ENCODE measurements at regions not wholly inside any gene's neighbourhood (a gene's known extent, or its start where the extent isn't known, plus 50 kb on each side); places are given as distances from the start of the nearest gene placed in this dataset.

DNA sequence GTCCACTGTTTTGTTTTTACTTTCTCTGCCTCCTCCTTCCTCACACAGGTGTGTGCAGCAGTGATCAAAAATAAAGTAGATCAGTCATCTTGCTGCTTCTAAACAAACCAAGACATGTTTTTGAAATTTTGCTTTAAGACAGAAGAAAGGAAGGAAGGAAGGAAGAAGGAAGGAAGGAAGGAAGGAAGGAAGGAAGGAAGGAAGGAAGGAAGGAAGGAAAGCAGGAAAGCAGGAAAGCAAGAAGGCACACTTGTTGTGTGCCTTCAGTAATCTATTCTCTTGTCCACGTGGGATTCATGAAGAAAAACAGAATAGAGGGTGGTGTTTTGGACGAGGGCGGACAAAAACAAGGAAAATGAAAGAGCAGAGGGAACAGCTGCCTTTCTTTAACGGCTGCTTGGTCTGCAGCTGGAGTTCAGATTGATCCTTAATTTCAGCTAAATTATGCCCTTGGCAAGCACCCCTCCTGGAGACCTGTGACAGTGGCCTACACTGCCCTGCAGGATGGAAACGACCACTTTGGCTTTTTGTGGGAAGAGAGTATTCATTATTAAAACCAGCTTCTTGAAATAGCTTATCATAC, 188.5 kb upstream of the IRX3 start:
- no peaks in the 10 kb centered on the region for H3K27me3 Mint-ChIP-seq
- no peaks in the 10 kb centered on the region for H3K36me3 Mint-ChIP-seq (ENCODE audit: low read depth)
- no peak for DNase-seq
- POLR2A ChIA-PET = no interaction called here
- no peak for ATAC-seq
- no peak overlapping the region for H3K27ac Mint-ChIP-seq
- intact Hi-C loops (cut with DNase I, micrococcal nuclease) = no loop called here
- H3K4me3 Mint-ChIP-seq = no peak overlapping the region
- H3K4me1 Mint-ChIP-seq = no peaks in the 10 kb centered on the region
- no peaks in the 10 kb centered on the region for H3K9me3 Mint-ChIP-seq (ENCODE audit: low read depth)
- CTCF ChIA-PET = interaction anchor here (0.6 kb wide), 1 partner anchor 660 kb away, joined by 3 read pairs; no protein-coding TSS in a partner anchor

DNA sequence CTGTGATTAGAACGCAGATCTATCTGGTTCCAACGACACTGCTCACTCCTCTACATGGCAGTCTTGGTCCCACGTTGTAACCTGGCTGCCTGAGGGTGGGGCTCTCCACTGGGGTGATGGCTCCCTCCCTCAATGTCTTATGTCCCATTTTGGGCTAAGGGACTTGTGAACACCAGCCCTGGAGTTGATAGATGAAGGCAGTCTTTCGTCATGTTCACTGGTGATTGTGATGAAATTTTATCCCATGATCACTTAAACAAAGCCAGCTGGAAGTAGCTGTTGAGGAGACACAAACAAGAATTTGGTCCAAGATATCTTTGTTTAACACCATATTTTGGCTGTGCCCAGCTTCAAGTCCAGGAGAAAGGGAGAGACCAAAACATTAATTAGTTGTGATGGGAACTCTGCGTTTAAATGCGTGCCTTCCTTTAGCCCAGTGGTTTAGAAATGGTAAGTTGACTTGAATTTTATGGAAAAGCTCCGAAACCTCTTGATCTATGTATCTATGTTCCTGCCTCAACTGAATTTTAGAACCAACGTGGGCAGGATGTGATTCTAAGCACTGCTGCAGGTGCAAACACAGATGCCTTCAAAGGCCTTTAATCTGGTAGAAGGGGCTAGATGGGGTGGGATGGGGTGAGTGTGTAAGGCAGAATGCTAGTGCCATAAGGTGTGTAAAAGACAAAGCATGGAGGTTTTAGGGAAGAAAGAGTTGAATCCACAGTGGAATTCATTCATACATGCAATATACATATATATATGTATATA, 186.8 kb upstream of the IRX3 start:
- intact Hi-C loops (cut with DNase I, micrococcal nuclease) = no loop called here
- Mint-ChIP-seq H3K27me3 (no peaks in the 10 kb centered on the region), H3K36me3 (ENCODE audit: low read depth) (no peaks in the 10 kb centered on the region), H3K27ac (no peak overlapping the region), H3K4me1 (no peaks in the 10 kb centered on the region), H3K9me3 (ENCODE audit: low read depth) (no peaks in the 10 kb centered on the region), H3K4me3 (no peak overlapping the region)
- DNase-seq = no peak
- ChIA-PET CTCF (no interaction called here), POLR2A (no interaction called here)
- no peak for ATAC-seq

DNA sequence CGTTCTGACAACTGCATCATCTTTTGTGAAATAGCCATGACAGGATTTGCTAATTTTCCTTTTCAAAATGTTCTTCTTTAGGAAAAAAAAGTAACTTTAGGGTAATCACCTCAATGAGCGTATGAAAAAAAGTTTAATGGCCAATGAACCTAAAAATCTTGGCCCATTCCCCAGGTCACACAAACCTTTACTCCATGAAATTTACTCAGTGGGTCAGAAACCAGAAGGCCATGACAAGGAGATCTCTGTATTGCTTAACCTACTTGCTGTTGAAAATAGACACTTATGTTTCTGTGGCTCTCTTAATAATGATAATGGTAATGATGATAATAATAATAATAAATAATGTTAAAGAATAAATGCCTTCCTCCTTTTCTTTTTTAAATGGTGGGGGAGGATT, 180.8 kb upstream of the IRX3 start:
- intact Hi-C loops (cut with DNase I, micrococcal nuclease) = no loop called here
- H3K4me1 Mint-ChIP-seq = no peaks in the 10 kb centered on the region
- H3K27me3 Mint-ChIP-seq = no peaks in the 10 kb centered on the region
- CTCF ChIA-PET = no interaction called here
- H3K9me3 Mint-ChIP-seq (ENCODE audit: low read depth) = peaks cover 20% of the 10 kb centered on the region
- no peaks in the 10 kb centered on the region for H3K36me3 Mint-ChIP-seq (ENCODE audit: low read depth)
- ATAC-seq (no peak), DNase-seq (no peak)
- H3K27ac Mint-ChIP-seq = no peak overlapping the region
- POLR2A ChIA-PET = no interaction called here
- H3K4me3 Mint-ChIP-seq = no peak overlapping the region

DNA sequence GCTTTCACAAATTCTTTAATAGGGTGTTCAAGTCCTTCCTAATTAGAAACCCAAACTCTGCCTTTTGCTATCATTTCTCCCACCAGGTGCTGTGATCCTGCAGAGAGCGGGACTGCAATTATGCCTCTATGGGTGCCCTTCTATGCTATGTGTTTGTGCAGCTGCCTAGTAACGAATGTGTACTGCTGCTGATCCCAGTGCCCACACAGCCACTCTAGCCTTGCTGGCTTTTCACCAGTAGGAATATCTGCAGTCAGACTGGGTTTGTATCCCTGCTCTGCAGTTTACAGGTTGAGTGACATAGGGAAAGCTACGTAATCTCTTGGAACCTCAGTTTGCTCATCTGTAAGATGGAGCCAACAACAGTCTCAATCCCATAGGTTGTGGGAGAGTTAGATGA, 179.6 kb upstream of the IRX3 start:
- H3K4me1 Mint-ChIP-seq = no peaks in the 10 kb centered on the region
- no peak for ATAC-seq
- no peak overlapping the region for H3K27ac Mint-ChIP-seq
- DNase-seq = no peak
- no peaks in the 10 kb centered on the region for H3K36me3 Mint-ChIP-seq (ENCODE audit: low read depth)
- intact Hi-C loops (cut with DNase I, micrococcal nuclease) = no loop called here
- ChIA-PET POLR2A (no interaction called here), CTCF (no interaction called here)
- no peak overlapping the region for H3K4me3 Mint-ChIP-seq
- no peaks in the 10 kb centered on the region for H3K27me3 Mint-ChIP-seq
- peaks cover 20% of the 10 kb centered on the region for H3K9me3 Mint-ChIP-seq (ENCODE audit: low read depth)

DNA sequence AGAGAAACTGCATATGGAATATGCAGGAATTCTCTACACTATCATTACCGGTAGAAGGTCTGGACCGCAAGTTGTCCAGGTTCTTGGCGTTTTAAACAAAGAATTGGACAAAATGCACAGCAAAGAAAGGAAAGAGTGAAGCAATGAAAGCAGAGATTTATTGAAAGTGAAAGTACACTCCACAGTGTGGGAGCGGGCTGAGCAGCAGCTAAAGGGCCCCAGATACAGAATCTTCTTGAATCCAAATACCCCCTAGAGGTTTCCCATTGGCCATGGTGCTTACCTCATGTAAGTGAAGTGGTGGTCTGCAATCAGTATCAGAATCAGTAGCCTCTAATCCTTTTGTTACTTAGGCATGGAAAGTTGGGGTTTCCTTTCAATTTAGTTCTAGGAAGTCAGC, 178.5 kb upstream of the IRX3 start:
- no peaks in the 10 kb centered on the region for H3K36me3 Mint-ChIP-seq (ENCODE audit: low read depth)
- intact Hi-C loops (cut with DNase I, micrococcal nuclease) = no loop called here
- H3K4me1 Mint-ChIP-seq = no peaks in the 10 kb centered on the region
- no peak overlapping the region for H3K4me3 Mint-ChIP-seq
- ChIA-PET POLR2A (no interaction called here), CTCF (no interaction called here)
- no peak overlapping the region for H3K27ac Mint-ChIP-seq
- DNase-seq = no peak
- no peak for ATAC-seq
- peaks cover 20% of the 10 kb centered on the region for H3K9me3 Mint-ChIP-seq (ENCODE audit: low read depth)
- H3K27me3 Mint-ChIP-seq = peaks cover 2% of the 10 kb centered on the region

DNA sequence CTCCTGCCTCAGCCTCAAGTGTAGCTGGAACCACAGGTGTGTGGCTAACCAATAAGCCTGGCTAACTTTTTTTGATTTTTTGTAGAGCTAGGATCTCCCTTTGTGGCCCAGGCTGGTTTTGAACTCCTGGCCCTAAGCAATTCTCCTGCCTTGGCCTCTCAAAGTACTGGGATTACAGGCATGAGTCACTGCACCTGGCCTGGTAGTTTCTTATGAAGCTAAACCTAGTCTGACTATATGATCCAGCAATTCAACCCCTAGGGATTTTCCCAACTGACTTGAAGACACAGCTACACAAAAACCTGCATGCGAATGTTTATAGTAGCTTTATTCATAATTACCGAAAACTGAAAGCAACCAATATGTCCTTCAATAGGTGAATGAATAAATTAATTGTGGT, 176.2 kb upstream of the IRX3 start:
- CTCF ChIA-PET = interaction anchor here (0.9 to 1.1 kb wide), 2 partner anchors 9 to 38 kb away, joined by 4 read pairs; no protein-coding TSS in a partner anchor
- POLR2A ChIA-PET = interaction anchor here (0.7 kb wide), 1 partner anchor 543 kb away, joined by 6 read pairs; no protein-coding TSS in a partner anchor
- ATAC-seq = no peak
- intact Hi-C loops (cut with DNase I, micrococcal nuclease) = no loop called here
- Mint-ChIP-seq H3K27me3 (peaks cover 2% of the 10 kb centered on the region), H3K27ac (no peak overlapping the region), H3K4me1 (no peaks in the 10 kb centered on the region), H3K9me3 (ENCODE audit: low read depth) (peaks cover 20% of the 10 kb centered on the region), H3K4me3 (no peak overlapping the region), H3K36me3 (ENCODE audit: low read depth) (no peaks in the 10 kb centered on the region)
- no peak for DNase-seq

- H3K9me3 Mint-ChIP-seq (ENCODE audit: low read depth) = peaks cover 20% of the 10 kb centered on the region
Observed at GRCh38 chr16:54462151-54462651, 175.6 kb upstream of the IRX3 start.

DNA sequence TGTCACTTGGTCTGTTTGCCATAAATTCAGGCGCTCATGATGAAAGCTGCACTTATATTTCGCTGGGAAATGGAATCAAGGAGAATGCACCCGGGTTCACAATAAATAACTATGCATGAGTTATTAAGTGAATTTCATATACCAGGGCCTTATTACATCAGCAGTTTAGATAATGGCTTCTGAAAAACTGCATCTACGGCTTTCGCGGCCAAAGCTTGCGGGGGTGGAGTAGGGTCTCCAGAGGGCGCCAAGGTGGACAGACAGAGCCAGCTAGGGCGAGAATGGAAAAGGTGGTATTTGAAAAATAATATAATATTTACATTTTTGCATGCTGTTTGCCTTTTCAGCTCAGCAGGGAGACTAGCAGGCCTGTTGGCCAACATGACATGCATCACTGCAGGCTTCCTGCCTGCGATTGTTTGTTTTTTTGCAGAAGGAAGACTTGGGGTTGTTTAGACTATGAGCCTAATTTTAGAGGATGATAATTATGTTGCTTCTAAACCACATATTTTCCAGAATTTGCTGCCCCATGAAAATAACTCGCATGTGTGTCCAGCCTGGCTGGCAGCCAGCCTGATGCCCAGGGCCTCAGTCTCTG, 173.8 kb upstream of the IRX3 start:
- H3K27ac Mint-ChIP-seq = no peak overlapping the region
- peaks cover 18% of the 10 kb centered on the region for H3K9me3 Mint-ChIP-seq (ENCODE audit: low read depth)
- CTCF ChIA-PET = no interaction called here
- peaks cover 2% of the 10 kb centered on the region for H3K27me3 Mint-ChIP-seq
- H3K4me1 Mint-ChIP-seq = no peaks in the 10 kb centered on the region
- no peak for DNase-seq
- ATAC-seq = no peak
- intact Hi-C loops (cut with DNase I, micrococcal nuclease) = no loop called here
- H3K36me3 Mint-ChIP-seq (ENCODE audit: low read depth) = no peaks in the 10 kb centered on the region
- no peak overlapping the region for H3K4me3 Mint-ChIP-seq
- POLR2A ChIA-PET = no interaction called here

More at GRCh38 chr16:54462151-54462651, 175.6 kb upstream of the IRX3 start:
- ATAC-seq = no peak
- no peak overlapping the region for H3K27ac Mint-ChIP-seq
- H3K4me3 Mint-ChIP-seq = no peak overlapping the region
- H3K36me3 Mint-ChIP-seq (ENCODE audit: low read depth) = no peaks in the 10 kb centered on the region
- CTCF ChIA-PET = interaction anchor here (0.8 to 1.1 kb wide), 2 partner anchors 38 to 70 kb away, joined by 3 to 4 read pairs; no protein-coding TSS in a partner anchor
- H3K4me1 Mint-ChIP-seq = no peaks in the 10 kb centered on the region
- no peak for DNase-seq
- H3K27me3 Mint-ChIP-seq = peaks cover 2% of the 10 kb centered on the region
- POLR2A ChIA-PET = no interaction called here
- intact Hi-C loops (cut with DNase I, micrococcal nuclease) = no loop called here

- ChIA-PET CTCF (no interaction called here), POLR2A (no interaction called here)
- Mint-ChIP-seq H3K36me3 (ENCODE audit: low read depth) (no peaks in the 10 kb centered on the region), H3K27me3 (peaks cover 2% of the 10 kb centered on the region), H3K27ac (no peak overlapping the region), H3K4me1 (no peaks in the 10 kb centered on the region), H3K4me3 (no peak overlapping the region), H3K9me3 (ENCODE audit: low read depth) (peaks cover 16% of the 10 kb centered on the region)
- ATAC-seq (no peak), DNase-seq (no peak)
- intact Hi-C loops (cut with DNase I, micrococcal nuclease) = no loop called here
Observed at GRCh38 chr16:54459509-54460262, 173.1 kb upstream of the IRX3 start.

DNA sequence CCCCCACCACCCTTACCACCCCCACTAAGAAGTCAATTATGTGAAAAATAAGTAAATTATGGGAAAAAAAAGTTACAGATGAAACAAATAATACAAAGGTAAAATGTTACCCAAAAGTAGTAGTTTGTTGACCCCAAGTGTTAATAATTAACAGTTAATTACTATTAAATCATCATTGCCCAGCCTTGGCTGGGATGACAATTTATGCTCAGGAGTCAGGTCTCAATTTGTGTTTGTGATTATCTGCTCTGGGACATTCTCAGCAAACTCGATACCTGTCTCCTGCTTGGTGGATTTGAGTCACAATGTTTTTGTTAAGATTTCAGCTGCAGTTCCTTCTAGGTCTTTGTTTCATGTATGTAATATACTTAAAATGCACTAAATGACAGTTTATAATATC, 172.3 kb upstream of the IRX3 start:
- ChIA-PET POLR2A (no interaction called here), CTCF (no interaction called here)
- Mint-ChIP-seq H3K36me3 (ENCODE audit: low read depth) (no peaks in the 10 kb centered on the region), H3K4me1 (no peaks in the 10 kb centered on the region), H3K9me3 (ENCODE audit: low read depth) (peaks cover 8% of the 10 kb centered on the region), H3K27me3 (peaks cover 3% of the 10 kb centered on the region), H3K27ac (no peak overlapping the region), H3K4me3 (no peak overlapping the region)
- intact Hi-C loops (cut with DNase I, micrococcal nuclease) = no loop called here
- ATAC-seq (no peak), DNase-seq (no peak)

DNA sequence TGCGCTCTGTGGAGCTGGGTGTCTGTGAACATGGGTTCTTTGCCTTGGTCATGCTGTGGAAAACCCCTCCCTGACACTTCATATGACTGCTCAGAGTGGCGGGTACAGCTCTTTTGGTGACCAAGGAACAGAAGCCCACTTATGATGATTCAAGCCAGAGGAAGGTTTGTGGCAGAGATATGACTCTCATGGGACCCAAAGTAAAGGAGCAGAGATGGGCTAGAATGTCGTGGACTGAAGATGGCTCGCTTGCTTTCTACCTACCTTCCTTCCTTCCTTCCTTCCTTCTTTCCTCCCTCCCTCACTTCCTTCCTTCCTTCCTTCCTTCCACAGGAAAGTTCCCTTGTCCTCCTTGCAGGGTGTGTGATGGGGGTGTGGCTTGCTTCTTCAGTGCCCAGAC, 169.7 kb upstream of the IRX3 start:
- H3K4me1 Mint-ChIP-seq = no peaks in the 10 kb centered on the region
- ATAC-seq = no peak
- no peaks in the 10 kb centered on the region for H3K9me3 Mint-ChIP-seq (ENCODE audit: low read depth)
- H3K27me3 Mint-ChIP-seq = peaks cover 11% of the 10 kb centered on the region
- POLR2A ChIA-PET = interaction anchor here (0.6 kb wide), 1 partner anchor 361 kb away, joined by 8 read pairs; no protein-coding TSS in a partner anchor
- intact Hi-C loops (cut with DNase I, micrococcal nuclease) = no loop called here
- CTCF ChIA-PET = no interaction called here
- H3K27ac Mint-ChIP-seq = no peak overlapping the region
- DNase-seq = no peak
- H3K4me3 Mint-ChIP-seq = no peak overlapping the region
- no peaks in the 10 kb centered on the region for H3K36me3 Mint-ChIP-seq (ENCODE audit: low read depth)
